GM12878 (cell line): ENCODE measurements at regions not wholly inside any gene's neighbourhood (a gene's known extent, or its start where the extent isn't known, plus 50 kb on each side); places are given as distances from the start of the nearest gene placed in this dataset.

Source experiments
- ATAC-seq: fragments of 200-7000 bp; cut with Tn5 transposase; 3 replicates; pipeline ENCODE4 v1.9.1; 2020; ENCODE audit warnings: mild to moderate bottlenecking, moderate library complexity
- BruUV-seq: library from RNA; stranded (reverse); fragments of 400-500 nt; replicated peaks from 2 replicates; lab custom pipeline; 2021; lab: Mats Ljungman, UMichigan
- CTCF ChIA-PET: fragments of 300-600 bp; sonication (Branson Sonifier 250); formaldehyde crosslinking; extraction: SDS; loops from one replicate; lab custom pipeline; 2021; ENCODE audit warnings: inconsistent platforms; lab: Yijun Ruan, JAX
- POLR2A ChIA-PET: fragments of 350-600 bp; formaldehyde crosslinking; extraction: SDS; loops from one replicate; lab custom pipeline; 2021; ENCODE audit warnings: inconsistent platforms; lab: Charles Lee
- RAD21 ChIA-PET: fragments of 300-600 bp; sonication (Branson Sonifier 250); formaldehyde crosslinking; loops from one replicate; lab custom pipeline; 2023; ENCODE audit warnings: antibody characterized with exemption; ENCODE audit not compliant: unreplicated experiment; lab: Charles Lee
- SMC1A ChIA-PET: fragments of 300-600 bp; sonication (Branson Sonifier 250); formaldehyde crosslinking; loops from one replicate; lab custom pipeline; 2023; ENCODE audit not compliant: unreplicated experiment, uncharacterized antibody; lab: Charles Lee
- DNase-seq: peaks from one replicate; pipeline ENCODE4 v3.0.0-alpha.2; 2011; ENCODE audit warnings: low read depth, low spot score
- FAIRE-seq: peaks from 3 replicates; lab custom pipeline; 2011; peaks lifted over from hg19 to GRCh38; lab: Jason Lieb, UNC
- H2AFZ ChIP-seq: 2 replicates; pipeline ENCODE4 v1.6.0; 2011; ENCODE audit warnings: low read depth, low read length, control low read depth; ENCODE audit not compliant: control insufficient read depth
- H3K27ac ChIP-seq: 2 replicates; pipeline ENCODE4 v1.5.1; 2011; ENCODE audit warnings: control low read depth; ENCODE audit not compliant: control insufficient read depth, insufficient read depth
- H3K27me3 ChIP-seq, 2 experiments: replicated peaks in 1 of 2; 2 replicates each; pipeline versions ENCODE4 v1.6.0 to v1.6.1; 2011; ENCODE audit warnings: low read length in 1 of 2; ENCODE audit not compliant: control insufficient read depth in 2 of 2, insufficient read depth in 2 of 2
- H3K36me3 ChIP-seq, 2 experiments: 2 replicates each; pipeline ENCODE4 v1.5.1; 2011; ENCODE audit warnings: low read length in 1 of 2; ENCODE audit not compliant: control insufficient read depth in 2 of 2, insufficient read depth in 2 of 2
- H3K4me1 ChIP-seq: 2 replicates; pipeline ENCODE4 v1.6.1; 2011; ENCODE audit warnings: mild to moderate bottlenecking, low read length, moderate library complexity, mixed read lengths; ENCODE audit not compliant: control insufficient read depth, insufficient read depth
- H3K4me2 ChIP-seq: 2 replicates; pipeline ENCODE4 v1.6.0; 2011; ENCODE audit warnings: control low read depth; ENCODE audit not compliant: control insufficient read depth, insufficient read depth
- H3K4me3 ChIP-seq: fragments of 200-600 bp; sonication (generic); 2 replicates; pipeline ENCODE4 v1.5.1; 2016
- H3K79me2 ChIP-seq: 2 replicates; pipeline ENCODE4 v1.6.0; 2011; ENCODE audit warnings: low read length; ENCODE audit not compliant: control insufficient read depth, insufficient read depth
- H3K9ac ChIP-seq: 2 replicates; pipeline ENCODE4 v1.8.0; 2011; ENCODE audit warnings: low read length, control low read depth, mixed read lengths; ENCODE audit not compliant: control insufficient read depth, insufficient read depth
- H3K9me3 ChIP-seq: replicated peaks from 3 replicates; pipeline ENCODE4 v1.5.1; 2011; ENCODE audit warnings: mild to moderate bottlenecking, low read length; ENCODE audit not compliant: control insufficient read depth, insufficient read depth
- H4K20me1 ChIP-seq: 2 replicates; pipeline ENCODE4 v1.6.0; 2011; ENCODE audit not compliant: control insufficient read depth, insufficient read depth
- ATF2 ChIP-seq: IDR thresholded peaks from 2 replicates; pipeline ENCODE4 v1.6.1; 2012; ENCODE audit warnings: low read length, inconsistent platforms
- NFIC ChIP-seq: IDR thresholded peaks from 2 replicates; pipeline ENCODE4 v1.6.1; 2012; ENCODE audit warnings: low read depth, mild to moderate bottlenecking, inconsistent platforms, low read length, moderate library complexity
- NR2C2 ChIP-seq: IDR thresholded peaks from 2 replicates; pipeline ENCODE4 v1.6.1; 2011; ENCODE audit warnings: borderline replicate concordance, low read depth; ENCODE audit not compliant: control insufficient read depth, insufficient read length
- RELB ChIP-seq: fragments of 450-650 bp; IDR thresholded peaks from 2 replicates; pipeline ENCODE4 v1.6.1; 2017; ENCODE audit warnings: low read depth, mild to moderate bottlenecking, moderate library complexity
- SMARCA5 ChIP-seq: fragments of 450-650 bp; IDR thresholded peaks from 2 replicates; pipeline ENCODE4 v1.6.1; 2017; ENCODE audit warnings: mild to moderate bottlenecking
- TBL1XR1 ChIP-seq: IDR thresholded peaks from 2 replicates; pipeline ENCODE4 v1.6.1; 2012; ENCODE audit warnings: low read depth, low read length, improper control_type of control experiment
- WGBS: methylation state at CpG from one replicate; pipeline ENCODE4 v1.1.6; 2016; ENCODE audit warnings: low lambda C conversion rate; ENCODE audit not compliant: insufficient replicate concordance, insufficient coverage; ENCODE audit errors: missing lambda C conversion rate; 5-methylcytosine and 5-hydroxymethylcytosine counted together
- in situ Hi-C: fragments of 300-500 bp; cut with MboI; formaldehyde crosslinking; loops from 9 replicates; pipeline ENCODE4 v1.14.3; 2018; ENCODE audit warnings: mixed read lengths
- intact Hi-C: fragments of 100-400 bp; cut with micrococcal nuclease; formaldehyde crosslinking; loops from one replicate; pipeline ENCODE4 v1.14.2; 2022; ENCODE audit not compliant: unreplicated experiment

- TF ChIP-seq SMARCA5, result no peak
- no peak for TF ChIP-seq TBL1XR1
- no peak for TF ChIP-seq NR2C2
These were observed 80.4 kb upstream of the NEUROD6 start (continued) for GRCh38 chr7:31420948-31421347.

GRCh38 chr7:31421607-31422006, 81.1 kb upstream of the NEUROD6 start:
- TF ChIP-seq RELB (no peak), ATF2 (no peak), NFIC (no peak)
- ATAC-seq (no peak), DNase-seq (no peak), FAIRE-seq (no peak)
- H3K27ac ChIP-seq, result no peak overlapping the region
- H4K20me1 ChIP-seq, result no peaks in the 10 kb centered on the region
- H3K27me3 ChIP-seq, result no peaks in the 10 kb centered on the region
- no peak overlapping the region for H3K9ac ChIP-seq
- H3K4me2 ChIP-seq, result no peak overlapping the region
- BruUV-seq, result no TSS peak
- no peak overlapping the region for H3K4me3 ChIP-seq
- no peaks in the 10 kb centered on the region for H3K9me3 ChIP-seq
- POLR2A ChIA-PET, result no interaction called here
- H2AFZ ChIP-seq, result no peak overlapping the region
- SMC1A ChIA-PET, result no interaction called here
- intact Hi-C loops (no loop called here), in situ Hi-C loops (no loop called here)
- H3K4me1 ChIP-seq, result no peaks in the 10 kb centered on the region
- CTCF ChIA-PET, result interaction anchor here (1.0 to 3.0 kb wide), 3 partner anchors 22 to 307 kb away, joined by 3 to 12 read pairs (median 3); no protein-coding TSS in a partner anchor
- no peaks in the 10 kb centered on the region for H3K36me3 ChIP-seq
- RAD21 ChIA-PET, result no interaction called here
- no peaks in the 10 kb centered on the region for H3K79me2 ChIP-seq
- 50% methylated on average over 2 of the region's 2 CpGs for WGBS
